ENCODE measurements at regions not wholly inside any gene's neighbourhood (a gene's known extent, or its start where the extent isn't known, plus 50 kb on each side); places are given as distances from the start of the nearest gene placed in this dataset.

DNA sequence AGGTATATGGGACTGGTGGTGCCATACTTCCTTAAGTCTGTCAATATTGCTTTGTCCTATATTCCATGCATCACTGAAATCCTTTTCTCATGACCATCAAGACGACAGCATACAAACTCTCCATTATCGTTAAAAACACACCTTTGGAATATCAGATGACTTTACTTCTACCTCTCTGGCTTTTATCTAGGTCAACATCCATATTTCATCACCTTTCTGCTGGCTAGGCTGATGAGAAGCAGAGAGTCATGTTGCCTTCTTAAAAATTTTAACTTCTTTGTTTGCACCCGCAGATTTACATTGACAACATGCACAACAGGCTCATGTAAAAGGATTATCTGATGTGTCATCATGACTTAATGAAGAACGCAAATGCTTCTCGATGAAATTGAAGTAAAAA lies 771.4 kb downstream of the OLFM4 start:
- Histone ChIP-seq H3K4me1 (ENCODE audit: control insufficient read depth, extremely low read depth, insufficient read depth, low read length) (no peaks in the 10 kb centered on the region), H3K4me2 (ENCODE audit: insufficient read depth, low read length) (no peak overlapping the region), H3K27ac (ENCODE audit: insufficient read depth, low read depth, low read length) (no peak overlapping the region), H3K79me2 (ENCODE audit: control insufficient read depth, insufficient read depth, low read length) (no peaks in the 10 kb centered on the region), H3K9me3 (replicated peaks; ENCODE audit: control insufficient read depth, insufficient read depth, low read length) (peaks cover 4% of the 10 kb centered on the region), H3K36me3 (ENCODE audit: control insufficient read depth in 2 of 2, extremely low read depth in 1 of 2, insufficient read depth in 2 of 2, low read length in 2 of 2) (no peaks in the 10 kb centered on the region), H3K9ac (replicated peaks; ENCODE audit: extremely low read depth, insufficient read depth, low read length) (no peak overlapping the region), H2AFZ (ENCODE audit: low read depth, low read length) (no peak overlapping the region), H3K9me1 (replicated peaks; ENCODE audit: control insufficient read depth, extremely low read depth, insufficient read depth, low read length) (no peaks in the 10 kb centered on the region), H4K20me1 (replicated peaks; ENCODE audit: control insufficient read depth, extremely low read depth, insufficient read depth, low read length) (no peaks in the 10 kb centered on the region), H3K4me3 (replicated peaks in 1 of 3; ENCODE audit: insufficient read depth in 1 of 3, low read depth in 1 of 3, low read length in 3 of 3) (no peak overlapping the region), H3K27me3 (ENCODE audit: control insufficient read depth in 2 of 2, insufficient read depth in 2 of 2, low read length in 2 of 2) (no peaks in the 10 kb centered on the region)
- dilution Hi-C loops (cut with MboI; ENCODE audit: extremely low pct_ligation_motif_present, low sequenced_read_pairs) (no loop called here), intact Hi-C loops (cut with micrococcal nuclease) (no loop called here)
- no peak for DNase-seq (ENCODE audit: low read depth, low spot score)
- ChIA-PET POLR2A (no interaction called here), CTCF (no interaction called here)
- no peak for TF ChIP-seq EZH2 (IDR thresholded peaks at IDR 0.05; ENCODE audit: borderline replicate concordance, low read depth, low read length, severe bottlenecking)
- TF ChIP-seq MYC (IDR thresholded peaks at IDR 0.05; ENCODE audit: low read depth, low read length), result no peak
- TF ChIP-seq GATA2 (IDR thresholded peaks at IDR 0.05; ENCODE audit: insufficient read depth, insufficient read length, low read depth, low read length), result no peak
- TF ChIP-seq, protein P1, sequence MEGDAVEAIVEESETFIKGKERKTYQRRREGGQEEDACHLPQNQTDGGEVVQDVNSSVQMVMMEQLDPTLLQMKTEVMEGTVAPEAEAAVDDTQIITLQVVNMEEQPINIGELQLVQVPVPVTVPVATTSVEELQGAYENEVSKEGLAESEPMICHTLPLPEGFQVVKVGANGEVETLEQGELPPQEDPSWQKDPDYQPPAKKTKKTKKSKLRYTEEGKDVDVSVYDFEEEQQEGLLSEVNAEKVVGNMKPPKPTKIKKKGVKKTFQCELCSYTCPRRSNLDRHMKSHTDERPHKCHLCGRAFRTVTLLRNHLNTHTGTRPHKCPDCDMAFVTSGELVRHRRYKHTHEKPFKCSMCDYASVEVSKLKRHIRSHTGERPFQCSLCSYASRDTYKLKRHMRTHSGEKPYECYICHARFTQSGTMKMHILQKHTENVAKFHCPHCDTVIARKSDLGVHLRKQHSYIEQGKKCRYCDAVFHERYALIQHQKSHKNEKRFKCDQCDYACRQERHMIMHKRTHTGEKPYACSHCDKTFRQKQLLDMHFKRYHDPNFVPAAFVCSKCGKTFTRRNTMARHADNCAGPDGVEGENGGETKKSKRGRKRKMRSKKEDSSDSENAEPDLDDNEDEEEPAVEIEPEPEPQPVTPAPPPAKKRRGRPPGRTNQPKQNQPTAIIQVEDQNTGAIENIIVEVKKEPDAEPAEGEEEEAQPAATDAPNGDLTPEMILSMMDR (IDR thresholded peaks at IDR 0.05; ENCODE audit: extremely low read depth in 1 of 2, insufficient read depth in 1 of 2, low read depth in 1 of 2, low read length in 2 of 2), result no peak
- no peak for TF ChIP-seq JUN (IDR thresholded peaks at IDR 0.05; ENCODE audit: borderline replicate concordance, insufficient read depth, insufficient read length, low read depth)
- no peak for TF ChIP-seq POLR2A (IDR thresholded peaks at IDR 0.05; ENCODE audit: low read depth, low read length)
- no peak for TF ChIP-seq FOS (IDR thresholded peaks at IDR 0.05; ENCODE audit: borderline replicate concordance, insufficient read depth, low read length)
- no peak for TF ChIP-seq POLR2AphosphoS5 (IDR thresholded peaks at IDR 0.05; ENCODE audit: insufficient read depth, low read depth, low read length)
- TF ChIP-seq, protein P2, sequence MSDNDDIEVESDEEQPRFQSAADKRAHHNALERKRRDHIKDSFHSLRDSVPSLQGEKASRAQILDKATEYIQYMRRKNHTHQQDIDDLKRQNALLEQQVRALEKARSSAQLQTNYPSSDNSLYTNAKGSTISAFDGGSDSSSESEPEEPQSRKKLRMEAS (IDR thresholded peaks at IDR 0.05; ENCODE audit: insufficient read depth, insufficient read length), result no peak
- no peak for FAIRE-seq
- no TSS peak for BruUV-seq (replicated peaks)
